MCF 10A (cell line): ENCODE measurements at regions not wholly inside any gene's neighbourhood (a gene's known extent, or its start where the extent isn't known, plus 50 kb on each side); places are given as distances from the start of the nearest gene placed in this dataset.

Experiments
- BruUV-seq: library from RNA; stranded (reverse); fragments of 400-500 nt; replicated peaks from 2 replicates; lab custom pipeline; 2021; lab: Mats Ljungman, UMichigan
- CTCF ChIA-PET: fragments of 300-600 bp; sonication (Branson Sonifier 250); formaldehyde crosslinking; extraction: SDS; loops from one replicate; lab custom pipeline; 2021; ENCODE audit warnings: antibody characterized with exemption, inconsistent platforms; lab: Yijun Ruan, JAX
- POLR2A ChIA-PET: fragments of 300-600, 350-650 bp; sonication (Branson Sonifier 250); formaldehyde crosslinking; extraction: SDS; loops from one replicate; lab custom pipeline; 2020; ENCODE audit warnings: antibody characterized with exemption, inconsistent platforms; lab: Yijun Ruan, JAX
- DNase-seq: peaks from one replicate; pipeline ENCODE4 v3.0.0-alpha.2; 2018; ENCODE audit not compliant: unreplicated experiment
- H3K27ac Mint-ChIP-seq: one replicate; pipeline ENCODE4 v1.8.0; 2022; ENCODE audit warnings: mild to moderate bottlenecking, low read depth, mixed read lengths; ENCODE audit not compliant: unreplicated experiment
- H3K27me3 Mint-ChIP-seq: one replicate; pipeline ENCODE4 v1.8.0; 2022; ENCODE audit warnings: mixed read lengths; ENCODE audit not compliant: insufficient read depth, unreplicated experiment
- H3K36me3 Mint-ChIP-seq: one replicate; pipeline ENCODE4 v1.8.0; 2022; ENCODE audit warnings: mild to moderate bottlenecking, moderate library complexity, mixed read lengths; ENCODE audit not compliant: insufficient read depth, unreplicated experiment
- H3K4me1 Mint-ChIP-seq: one replicate; pipeline ENCODE4 v1.8.0; 2022; ENCODE audit warnings: mixed read lengths; ENCODE audit not compliant: insufficient read depth, unreplicated experiment
- H3K4me3 Mint-ChIP-seq: one replicate; pipeline ENCODE4 v1.8.0; 2022; ENCODE audit warnings: mild to moderate bottlenecking, moderate library complexity, mixed read lengths; ENCODE audit not compliant: unreplicated experiment
- H3K9me3 Mint-ChIP-seq: one replicate; pipeline ENCODE4 v1.8.0; 2022; ENCODE audit warnings: mixed read lengths; ENCODE audit not compliant: unreplicated experiment
- intact Hi-C: fragments of 100-400 bp; cut with micrococcal nuclease; formaldehyde crosslinking; loops from 2 replicates; pipeline ENCODE4 v1.14.1; 2022
- TF ChIP-seq, protein P1 (sequence below): fragments of 200-600 bp; IDR thresholded peaks from one replicate; pipeline ENCODE4 v1.8.0; 2022; ENCODE audit warnings: antibody characterized with exemption, mild to moderate bottlenecking; ENCODE audit not compliant: unreplicated experiment

DNA sequence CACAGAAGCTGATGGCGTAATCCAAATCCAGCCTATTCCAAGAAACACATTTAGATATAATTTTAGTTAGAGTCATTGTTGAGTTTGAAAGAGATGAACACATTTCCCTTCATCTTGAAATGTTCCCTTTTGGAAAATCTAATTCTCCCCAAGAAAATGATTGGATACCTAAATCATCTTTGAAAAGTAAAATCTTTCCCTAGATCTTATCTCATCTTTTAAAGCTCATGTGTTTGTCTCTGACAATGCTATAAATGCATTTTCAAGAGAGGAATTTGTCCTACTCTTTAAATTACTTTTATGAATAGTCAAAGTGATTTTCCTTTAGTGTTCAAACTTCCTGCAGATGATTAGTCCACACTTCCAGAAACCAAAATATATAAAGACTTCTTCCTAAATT, 82.6 kb upstream of the CNTN6 start:
- Mint-ChIP-seq H3K4me3 (no peak overlapping the region), H3K4me1 (no peaks in the 10 kb centered on the region), H3K9me3 (no peaks in the 10 kb centered on the region), H3K36me3 (no peaks in the 10 kb centered on the region), H3K27ac (no peak overlapping the region), H3K27me3 (no peaks in the 10 kb centered on the region)
- intact Hi-C loops = no loop called here
- ChIA-PET CTCF (no interaction called here), POLR2A (no interaction called here)
- BruUV-seq = no TSS peak
- DNase-seq = no peak
- TF ChIP-seq, protein P1, sequence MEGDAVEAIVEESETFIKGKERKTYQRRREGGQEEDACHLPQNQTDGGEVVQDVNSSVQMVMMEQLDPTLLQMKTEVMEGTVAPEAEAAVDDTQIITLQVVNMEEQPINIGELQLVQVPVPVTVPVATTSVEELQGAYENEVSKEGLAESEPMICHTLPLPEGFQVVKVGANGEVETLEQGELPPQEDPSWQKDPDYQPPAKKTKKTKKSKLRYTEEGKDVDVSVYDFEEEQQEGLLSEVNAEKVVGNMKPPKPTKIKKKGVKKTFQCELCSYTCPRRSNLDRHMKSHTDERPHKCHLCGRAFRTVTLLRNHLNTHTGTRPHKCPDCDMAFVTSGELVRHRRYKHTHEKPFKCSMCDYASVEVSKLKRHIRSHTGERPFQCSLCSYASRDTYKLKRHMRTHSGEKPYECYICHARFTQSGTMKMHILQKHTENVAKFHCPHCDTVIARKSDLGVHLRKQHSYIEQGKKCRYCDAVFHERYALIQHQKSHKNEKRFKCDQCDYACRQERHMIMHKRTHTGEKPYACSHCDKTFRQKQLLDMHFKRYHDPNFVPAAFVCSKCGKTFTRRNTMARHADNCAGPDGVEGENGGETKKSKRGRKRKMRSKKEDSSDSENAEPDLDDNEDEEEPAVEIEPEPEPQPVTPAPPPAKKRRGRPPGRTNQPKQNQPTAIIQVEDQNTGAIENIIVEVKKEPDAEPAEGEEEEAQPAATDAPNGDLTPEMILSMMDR = no peak

- no peak for DNase-seq
- Mint-ChIP-seq H3K4me3 (no peak overlapping the region), H3K27ac (no peak overlapping the region), H3K27me3 (no peaks in the 10 kb centered on the region), H3K4me1 (no peaks in the 10 kb centered on the region), H3K36me3 (no peaks in the 10 kb centered on the region), H3K9me3 (no peaks in the 10 kb centered on the region)
- intact Hi-C loops = no loop called here
- BruUV-seq = no TSS peak
- TF ChIP-seq, protein P1 = no peak
- ChIA-PET POLR2A (no interaction called here), CTCF (no interaction called here)
Measured at GRCh38 chr3:1015826-1016225, 77.0 kb upstream of the CNTN6 start.

- Mint-ChIP-seq H3K4me3 (no peak overlapping the region), H3K36me3 (no peaks in the 10 kb centered on the region), H3K27me3 (no peaks in the 10 kb centered on the region), H3K27ac (no peak overlapping the region), H3K4me1 (no peaks in the 10 kb centered on the region), H3K9me3 (no peaks in the 10 kb centered on the region)
- BruUV-seq = no TSS peak
- ChIA-PET POLR2A (no interaction called here), CTCF (no interaction called here)
- no peak for DNase-seq
- intact Hi-C loops = no loop called here
- TF ChIP-seq, protein P1 = no peak
Measured at GRCh38 chr3:1017870-1018269, 75.0 kb upstream of the CNTN6 start.

DNA sequence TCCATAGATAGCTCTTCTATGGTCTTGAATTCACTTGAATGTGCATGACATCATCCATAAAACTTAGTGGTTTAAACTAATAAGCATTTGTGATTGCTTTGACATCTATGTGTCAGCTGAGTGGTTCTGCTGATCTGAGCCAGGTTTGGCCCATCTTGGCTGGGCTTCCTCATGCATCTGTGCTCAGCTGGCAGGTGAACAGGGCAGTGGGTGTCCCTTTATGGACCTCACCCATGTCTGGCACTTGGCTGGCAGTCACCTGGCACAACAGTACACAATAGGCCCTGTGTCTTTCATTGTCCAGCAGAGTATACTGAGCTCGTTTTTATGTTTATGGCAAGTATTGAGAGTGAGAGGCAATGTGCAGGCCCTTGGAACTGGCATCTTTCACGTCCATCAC, 73.7 kb upstream of the CNTN6 start:
- intact Hi-C loops = no loop called here
- POLR2A ChIA-PET = no interaction called here
- H3K4me1 Mint-ChIP-seq = no peaks in the 10 kb centered on the region
- H3K27ac Mint-ChIP-seq = no peak overlapping the region
- H3K27me3 Mint-ChIP-seq = no peaks in the 10 kb centered on the region
- TF ChIP-seq, protein P1 = no peak
- H3K4me3 Mint-ChIP-seq = no peak overlapping the region
- no peak for DNase-seq
- CTCF ChIA-PET = interaction anchor here (0.5 kb wide), 1 partner anchor 35 kb away, joined by 4 read pairs; no protein-coding TSS in a partner anchor
- H3K9me3 Mint-ChIP-seq = no peaks in the 10 kb centered on the region
- H3K36me3 Mint-ChIP-seq = no peaks in the 10 kb centered on the region
- no TSS peak for BruUV-seq
